Sigmoid colon (tissue), 4 donors: ENCODE measurements at regions not wholly inside any gene's neighbourhood (a gene's known extent, or its start where the extent isn't known, plus 50 kb on each side); places are given as distances from the start of the nearest gene placed in this dataset.

Experiments used
- CTCF ChIP-seq, 4 experiments: fragments of 450-650 bp in 3 of 4; fragments of 200-600 bp in 1 of 4; IDR thresholded peaks; one replicate each; pipeline ENCODE4 v1.5.1; 2016 to 2019; ENCODE audit warnings: antibody characterized with exemption in 4 of 4, mild to moderate bottlenecking in 3 of 4, moderate library complexity in 2 of 4
- EP300 ChIP-seq, 4 donors: sonication (generic); formaldehyde crosslinking; IDR thresholded peaks; one replicate each; pipeline ENCODE4 v1.6.1; 2017; ENCODE audit warnings: antibody characterized with exemption in 4 of 4

DNA sequence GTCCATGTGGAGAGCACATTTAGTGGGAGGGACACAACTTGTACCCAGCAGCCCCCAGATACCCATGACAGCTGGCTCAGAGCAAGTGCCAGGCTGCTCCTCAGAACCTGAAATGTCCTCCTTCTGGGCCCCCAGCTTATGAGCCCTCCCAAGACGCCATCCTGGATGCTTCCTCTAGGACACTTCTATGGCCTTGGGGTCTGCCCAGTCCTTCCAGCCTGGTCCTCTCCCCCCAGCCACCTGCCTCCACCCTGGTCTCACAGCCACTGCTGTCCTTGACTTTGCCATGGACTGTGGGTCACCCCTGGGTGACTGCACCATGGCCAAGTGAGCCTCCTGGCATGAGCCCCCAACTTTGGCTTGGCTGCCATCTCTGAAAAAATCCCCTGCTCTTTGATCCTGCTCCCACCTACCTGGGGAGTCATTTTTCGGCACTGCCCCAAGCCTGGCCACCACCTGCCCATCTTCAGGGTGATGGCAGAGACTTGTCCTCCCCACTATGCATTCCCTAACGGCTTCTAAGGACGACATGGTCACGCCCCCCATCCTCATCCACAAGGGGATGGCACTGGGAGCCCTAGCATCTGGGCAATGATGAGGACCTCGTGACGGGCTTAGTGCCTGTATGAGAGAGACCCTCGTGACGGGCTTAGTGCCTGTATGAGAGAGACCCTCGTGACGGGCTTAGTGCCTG is 323.7 kb downstream of the TMEM121 start:
- no peak for TF ChIP-seq CTCF (IDR thresholded peaks at IDR 0.05)
- TF ChIP-seq EP300 (IDR thresholded peaks at IDR 0.05) = no peak
